Medulla oblongata (tissue), 1 donor: ENCODE measurements at regions not wholly inside any gene's neighbourhood (a gene's known extent, or its start where the extent isn't known, plus 50 kb on each side); places are given as distances from the start of the nearest gene placed in this dataset.

Source experiments
- DNase-seq: peaks from one replicate; pipeline ENCODE4 v3.0.0-alpha.2; 2015; ENCODE audit errors: extremely low spot score

DNA sequence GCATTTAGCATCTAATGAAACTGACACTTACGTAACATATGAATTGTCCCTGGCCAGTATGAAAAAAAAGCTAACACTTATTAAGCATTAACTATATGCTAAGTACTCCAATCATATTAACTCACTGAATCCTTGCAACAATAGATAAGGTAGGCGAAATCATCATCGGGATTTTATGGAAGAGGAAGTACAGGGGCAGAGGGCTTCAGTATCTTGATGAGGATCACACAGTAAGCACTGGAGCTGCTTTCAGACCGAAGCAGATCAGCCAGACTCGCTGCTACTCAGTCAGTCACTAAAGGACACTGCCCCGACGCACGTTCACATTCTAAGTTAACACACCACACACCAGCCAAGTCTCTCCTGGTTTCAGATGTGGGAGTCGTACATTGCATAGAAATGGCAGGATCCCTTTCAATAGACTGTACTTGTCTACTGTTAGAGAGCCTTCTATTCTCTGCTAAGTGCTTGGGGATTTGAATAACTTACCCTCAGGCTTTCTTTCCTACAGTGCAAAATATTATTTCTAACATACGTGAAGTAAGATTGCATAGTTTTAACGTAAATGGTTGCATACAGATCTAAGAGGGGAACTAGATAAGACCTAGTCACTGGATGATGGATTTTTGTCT lies 540.2 kb upstream of the TENM3 start:
- no peak for DNase-seq

DNA sequence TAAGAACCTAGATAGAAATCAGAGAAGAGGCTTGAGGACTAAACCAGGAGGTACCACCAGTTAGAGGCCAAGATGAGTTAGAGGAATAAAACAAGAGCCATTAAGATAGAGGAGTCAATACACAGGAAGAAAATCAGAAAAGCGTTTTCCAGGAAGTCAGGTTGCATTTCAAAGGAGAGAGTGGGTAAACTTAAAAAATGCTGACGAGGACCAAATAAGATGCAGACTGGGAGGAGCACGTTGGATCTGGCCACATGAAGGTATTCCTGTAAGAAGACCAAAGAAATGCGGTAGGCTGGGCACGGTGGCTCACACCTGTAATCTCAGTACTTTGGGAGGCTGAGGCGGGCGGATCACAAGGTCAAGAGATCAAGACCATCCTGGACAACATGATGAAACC lies 533.1 kb upstream of the TENM3 start:
- no peak for DNase-seq

DNA sequence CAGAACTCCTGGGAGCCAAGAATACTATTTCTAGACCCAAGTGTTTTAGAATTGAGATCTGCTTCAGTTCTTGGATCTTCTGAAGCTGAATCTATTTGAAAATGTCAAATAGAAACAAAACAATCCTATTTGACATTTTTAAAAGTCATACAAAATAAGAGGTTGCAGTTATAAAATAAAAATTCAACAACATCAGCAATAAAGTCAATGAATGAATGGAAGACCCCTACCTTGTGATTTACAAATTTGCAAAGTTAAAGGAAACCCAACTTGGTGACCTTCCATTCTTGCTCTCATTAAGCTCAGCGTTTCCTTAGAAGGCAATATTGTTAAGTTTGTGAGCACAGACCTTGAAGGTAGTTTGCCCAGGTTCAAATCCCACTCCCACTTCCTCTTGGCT lies 531.8 kb upstream of the TENM3 start:
- DNase-seq: no peak

- no peak for DNase-seq
Observed at GRCh38 chr4:181728305-181728966, 514.8 kb upstream of the TENM3 start.

DNA sequence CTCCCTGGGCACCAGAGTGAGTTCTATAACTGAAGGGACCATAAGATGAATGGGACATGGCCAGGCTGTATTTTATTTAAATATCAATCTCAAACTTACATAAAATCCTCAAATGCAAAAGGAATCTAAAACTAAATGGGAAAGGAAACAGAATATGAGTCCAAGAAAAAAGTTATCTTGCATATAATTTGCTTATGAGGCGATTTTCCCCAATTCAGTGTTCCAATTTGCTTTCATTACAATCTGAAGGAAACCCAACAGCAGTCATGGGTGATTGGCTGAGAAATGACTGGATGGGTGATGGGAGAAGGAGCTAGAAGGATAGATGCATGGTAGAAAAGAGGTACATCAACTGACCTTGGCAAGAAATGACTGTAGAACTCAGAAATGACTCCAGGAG lies 511.3 kb upstream of the TENM3 start:
- DNase-seq: no peak

DNA sequence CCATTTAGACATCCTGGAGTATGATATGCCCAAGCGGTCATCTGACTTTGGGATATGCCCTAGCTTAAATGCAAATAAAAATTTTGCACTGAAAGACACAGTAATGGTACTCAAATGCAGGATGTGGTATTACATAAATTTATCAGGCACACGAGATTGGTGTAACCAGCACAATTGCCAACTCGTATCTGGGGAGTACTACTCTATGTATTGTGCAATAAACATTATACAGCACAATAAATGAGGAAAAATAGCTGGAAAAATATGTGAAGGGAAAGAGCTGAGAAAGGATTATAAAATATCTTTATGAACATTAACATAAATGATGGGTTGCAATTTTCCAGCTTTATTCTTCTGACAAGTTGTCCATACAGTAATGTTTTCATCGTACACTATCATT lies 505.5 kb upstream of the TENM3 start:
- DNase-seq: no peak

- no peak for DNase-seq
Observed at GRCh38 chr4:181739031-181739430, 504.2 kb upstream of the TENM3 start.

DNA sequence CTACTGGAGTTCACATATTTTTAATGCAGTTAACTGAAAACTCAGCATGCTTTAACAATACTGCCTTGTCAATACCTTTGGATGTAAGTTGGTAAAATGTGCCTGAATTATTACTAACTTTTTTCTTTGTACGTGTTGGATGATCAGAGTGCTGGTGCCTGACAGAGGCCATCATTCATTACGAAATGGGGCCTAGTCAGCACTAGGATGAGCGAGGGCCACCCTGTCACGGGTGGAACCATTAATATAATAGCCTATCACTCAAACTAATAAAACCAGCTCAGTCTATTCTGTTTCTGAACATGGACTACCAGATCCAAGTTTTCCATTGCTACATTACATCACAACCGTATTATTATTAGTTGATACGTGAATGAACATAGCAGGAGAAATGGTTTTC lies 501.7 kb upstream of the TENM3 start:
- no peak for DNase-seq

- no peak for DNase-seq
Observed at GRCh38 chr4:181745933-181746625, 497.1 kb upstream of the TENM3 start.

DNA sequence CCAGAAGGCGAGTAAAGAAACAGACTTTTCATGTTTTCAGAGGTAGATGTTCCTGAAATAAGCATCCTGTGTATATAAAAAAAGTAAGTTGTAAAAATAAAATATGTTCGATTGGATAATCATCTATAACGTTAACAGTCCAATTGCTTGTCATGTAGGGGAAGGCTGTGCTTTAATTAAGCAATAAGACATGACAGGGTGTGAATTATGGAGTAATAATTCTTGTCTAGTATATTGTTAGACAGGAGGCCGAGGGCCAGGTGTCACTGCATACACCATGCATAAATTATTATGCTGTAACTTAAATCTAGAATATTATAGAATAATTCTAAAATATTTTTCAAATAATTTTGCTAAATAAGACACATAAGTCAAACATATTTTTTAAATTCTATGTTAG lies 494.6 kb upstream of the TENM3 start:
- no peak for DNase-seq

GRCh38 chr4:181752516-181752915 lies 490.7 kb upstream of the TENM3 start:
- no peak for DNase-seq

DNA sequence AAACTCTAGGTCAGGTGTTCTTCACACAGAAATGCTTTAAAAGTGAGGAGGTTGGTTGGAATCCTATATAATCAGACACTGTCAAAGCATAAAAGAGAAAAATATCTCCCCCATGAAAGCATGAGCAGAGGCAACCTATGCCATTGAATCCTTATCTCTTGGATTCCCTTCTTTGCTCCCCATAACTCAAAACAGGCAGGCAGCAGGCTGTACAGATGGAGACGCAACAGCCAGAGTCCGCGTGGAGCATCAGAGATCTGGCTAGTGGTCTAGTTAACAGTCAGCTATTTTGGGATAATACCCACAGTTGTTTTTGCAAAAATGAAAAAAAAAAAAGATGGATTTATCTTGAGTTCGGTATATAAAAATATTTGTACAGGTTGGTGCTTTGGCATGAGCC lies 490.0 kb upstream of the TENM3 start:
- DNase-seq: no peak

DNA sequence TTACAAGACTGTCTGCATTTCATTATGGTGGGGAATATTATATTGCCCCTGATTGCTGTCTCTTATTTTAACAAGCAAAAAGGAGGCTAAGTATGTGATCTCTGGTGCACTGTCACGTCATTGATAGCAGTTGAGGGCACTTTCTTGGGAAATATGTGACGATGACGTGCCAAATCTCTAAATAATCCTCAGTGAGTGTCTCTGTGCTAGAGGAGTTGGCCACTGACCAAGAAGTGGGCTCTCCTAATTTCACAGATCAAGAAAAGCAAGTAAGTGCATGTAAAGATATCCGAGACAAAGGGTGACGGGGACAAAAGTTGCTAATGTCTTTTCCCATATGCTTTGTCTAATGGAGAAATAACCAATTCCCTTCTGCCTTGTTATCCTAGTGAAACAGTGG lies 487.4 kb upstream of the TENM3 start:
- DNase-seq: peak; percentile 3

DNA sequence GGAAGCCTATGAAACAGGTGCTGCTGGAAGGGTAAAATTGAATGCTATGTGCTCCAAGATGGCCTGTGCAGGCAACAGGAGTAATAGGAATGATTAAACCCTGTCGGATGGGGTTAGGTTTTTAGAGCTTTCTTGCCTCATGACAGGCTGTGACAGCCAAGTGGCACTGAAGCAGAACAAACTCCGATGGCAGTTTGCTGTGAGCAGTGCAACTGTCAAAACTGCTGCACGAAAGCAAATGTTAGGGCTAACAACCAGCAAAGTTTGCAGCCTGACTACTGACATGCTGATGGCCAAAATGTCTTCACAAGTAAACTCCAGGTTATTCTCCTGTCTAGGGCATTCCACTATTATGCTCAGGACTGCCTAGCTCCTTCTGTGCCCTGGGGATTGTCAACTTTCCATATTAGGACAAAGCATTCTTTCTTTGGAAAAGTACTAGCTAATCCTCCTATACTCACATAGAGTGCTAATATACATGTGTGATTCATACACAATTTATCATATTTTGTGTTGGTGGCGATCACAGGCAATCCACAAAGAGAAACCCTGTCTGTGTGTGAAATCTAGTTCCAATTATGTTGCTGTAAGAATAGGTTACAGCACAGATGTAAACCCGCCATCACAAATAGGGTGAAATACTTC lies 486.6 kb upstream of the TENM3 start:
- peak; percentile 33 for DNase-seq

DNA sequence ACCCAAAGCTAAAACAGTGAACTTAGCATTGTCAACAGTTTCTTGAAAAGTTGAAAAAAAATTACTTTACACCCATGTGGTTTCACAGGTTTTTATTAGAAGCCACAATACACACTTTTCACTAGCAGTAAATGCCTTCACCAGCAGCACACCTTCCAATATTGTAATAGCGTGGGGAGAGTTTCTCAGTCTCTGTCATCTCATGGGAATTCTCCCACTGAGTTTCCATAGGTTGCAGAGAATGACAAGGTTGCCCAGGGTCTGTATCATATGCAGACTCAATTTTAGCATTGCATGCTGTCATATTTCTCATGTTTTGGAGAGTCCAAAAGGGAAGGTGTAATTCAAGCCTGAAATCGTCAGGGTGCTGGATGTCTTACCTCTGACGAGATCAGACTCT lies 486.1 kb upstream of the TENM3 start:
- peak; percentile 8 for DNase-seq

DNA sequence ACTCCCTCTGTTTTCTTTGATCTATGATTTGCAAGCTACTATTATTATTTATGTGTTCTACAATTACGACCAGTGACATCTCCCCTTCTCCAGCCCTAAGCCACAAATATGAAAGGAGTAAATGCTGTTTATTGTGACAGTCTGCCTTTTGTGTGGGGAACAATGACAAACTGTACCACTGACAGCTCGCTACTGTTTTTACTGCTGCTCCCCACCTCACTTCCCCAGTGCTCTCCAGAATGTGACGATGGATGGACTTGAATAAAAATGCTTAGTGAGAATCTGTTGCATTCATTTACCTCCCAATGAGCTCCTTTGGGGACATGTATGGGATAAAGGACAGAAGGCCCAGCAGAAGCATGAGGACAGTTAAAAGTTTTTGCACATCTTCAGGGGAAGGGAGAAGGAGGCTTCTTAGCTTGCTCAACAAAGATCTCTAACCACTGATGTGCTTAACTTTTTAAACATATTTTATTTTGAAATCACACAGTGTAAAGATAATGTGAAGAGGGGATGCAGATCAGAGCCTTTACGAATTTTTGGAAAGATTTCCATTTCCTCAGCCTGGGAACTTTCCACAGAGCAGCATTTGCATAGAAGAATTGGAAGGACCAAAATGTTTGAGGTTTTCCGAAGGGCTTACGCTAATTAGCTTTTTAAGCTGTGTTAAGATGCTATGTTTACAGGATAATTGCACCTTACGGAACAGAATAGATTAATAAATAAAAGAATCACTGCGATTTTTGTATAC lies 485.1 kb upstream of the TENM3 start:
- peak; percentile 67 for DNase-seq

- no peak for DNase-seq
Observed at GRCh38 chr4:181760560-181760959, 482.6 kb upstream of the TENM3 start.

GRCh38 chr4:181761156-181761555 lies 482.0 kb upstream of the TENM3 start:
- no peak for DNase-seq

DNA sequence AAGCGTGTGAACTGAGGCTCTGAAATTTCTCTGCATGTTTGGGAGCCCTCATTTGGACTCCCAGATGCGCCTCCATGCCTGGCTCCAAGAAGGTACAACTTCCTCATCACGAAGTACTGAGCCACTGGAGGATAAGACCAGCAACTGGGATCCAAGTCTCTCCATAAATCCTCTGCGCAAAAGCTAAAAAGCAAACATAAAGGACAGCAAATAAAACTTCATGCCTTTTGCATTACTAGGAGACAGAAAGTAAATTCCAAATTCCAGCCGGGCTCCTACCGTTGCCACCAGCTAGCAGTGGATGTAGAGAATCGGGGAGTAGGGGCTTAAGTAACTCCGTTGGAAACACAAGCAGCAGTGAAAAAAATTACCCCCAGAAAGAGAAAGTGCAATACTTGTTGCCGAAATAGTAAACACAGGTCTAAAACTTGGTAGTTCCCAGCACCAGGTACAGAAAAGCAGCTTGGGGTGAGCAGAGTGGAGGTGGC lies 477.1 kb upstream of the TENM3 start:
- DNase-seq: no peak

DNA sequence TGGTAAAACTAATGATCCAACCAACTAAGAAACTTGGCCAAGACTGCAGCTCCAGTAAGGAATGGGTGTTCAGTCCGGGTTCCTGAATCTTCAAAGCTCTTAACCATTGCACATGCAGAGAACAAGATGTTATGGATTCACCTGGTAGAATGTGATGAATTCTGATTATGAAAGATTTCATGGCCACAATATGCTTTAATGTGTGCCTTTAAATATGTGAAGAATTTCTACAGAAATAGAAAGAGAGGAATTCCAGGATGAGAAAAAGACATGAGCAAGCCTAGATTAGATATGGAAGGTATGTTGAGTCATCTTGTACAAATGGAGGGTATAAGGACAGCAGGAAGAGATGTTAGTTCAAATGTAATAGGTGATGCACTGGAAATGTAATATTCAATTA lies 472.2 kb upstream of the TENM3 start:
- DNase-seq: no peak

DNA sequence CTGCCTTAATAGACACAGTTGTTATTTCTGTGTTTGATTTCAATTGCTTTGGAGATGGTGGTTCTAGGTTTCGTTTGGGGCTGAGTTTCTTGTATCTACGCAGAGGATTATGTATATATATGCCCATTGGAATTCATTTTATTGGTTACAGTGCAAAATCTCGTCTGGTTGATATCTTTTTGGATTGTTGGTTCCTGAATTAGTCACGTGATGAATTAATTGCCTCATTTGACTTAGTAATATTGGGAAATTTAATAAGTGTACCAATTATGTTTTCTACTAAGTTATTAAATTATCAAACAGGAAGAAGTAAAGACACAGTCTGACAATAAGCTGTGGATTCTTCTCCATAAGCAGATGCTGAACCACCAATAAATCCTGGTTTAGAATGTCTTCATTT lies 467.9 kb upstream of the TENM3 start:
- DNase-seq: no peak
